Endothelial cell of umbilical vein (primary cell): ENCODE measurements at regions not wholly inside any gene's neighbourhood (a gene's known extent, or its start where the extent isn't known, plus 50 kb on each side); places are given as distances from the start of the nearest gene placed in this dataset.

Experiments used
- BruUV-seq: library from RNA; stranded (reverse); fragments of 400-500 nt; replicated peaks from 2 replicates; lab custom pipeline; 2021; lab: Mats Ljungman, UMichigan
- CTCF ChIA-PET: fragments of 300-600, 350-600 bp; sonication (Branson Sonifier 250); formaldehyde crosslinking; loops from one replicate; lab custom pipeline; 2021; ENCODE audit warnings: antibody characterized with exemption, inconsistent platforms; lab: Charles Lee
- POLR2A ChIA-PET: fragments of 300-600, 350-600 bp; sonication (Branson Sonifier 250); formaldehyde crosslinking; loops from one replicate; lab custom pipeline; 2021; ENCODE audit warnings: antibody characterized with exemption, inconsistent platforms; lab: Charles Lee
- DNase-seq: peaks from one replicate; pipeline ENCODE4 v3.0.0-alpha.2; 2011; ENCODE audit warnings: low read depth, low spot score
- FAIRE-seq: peaks from 2 replicates; lab custom pipeline; 2011; peaks lifted over from hg19 to GRCh38; lab: Jason Lieb, UNC
- H2AFZ ChIP-seq: 2 replicates; pipeline ENCODE4 v1.6.0; 2012; ENCODE audit warnings: low read depth, low read length, control low read depth, inconsistent platforms
- H3K27ac ChIP-seq: 2 replicates; pipeline ENCODE4 v1.5.1; 2011; ENCODE audit warnings: low read depth, mild to moderate bottlenecking, control low read depth, low read length, moderate library complexity; ENCODE audit not compliant: insufficient read depth
- H3K27me3 ChIP-seq, 2 experiments: 2 replicates each; pipeline versions ENCODE4 v1.6.0 to v1.6.1; 2011; ENCODE audit warnings: low read length in 2 of 2, mixed read lengths in 1 of 2; ENCODE audit not compliant: control insufficient read depth in 2 of 2, insufficient read depth in 2 of 2
- H3K36me3 ChIP-seq, 2 experiments: 2 replicates in 1 of 2; 3 replicates in 1 of 2; pipeline ENCODE4 v1.5.1; 2011; ENCODE audit warnings: low read length in 2 of 2, mild to moderate bottlenecking in 1 of 2, moderate library complexity in 1 of 2; ENCODE audit not compliant: control insufficient read depth in 2 of 2, insufficient read depth in 2 of 2; ENCODE audit errors: extremely low read depth in 1 of 2
- H3K4me1 ChIP-seq: 3 replicates; pipeline ENCODE4 v1.5.1; 2011; ENCODE audit warnings: mild to moderate bottlenecking, low read length; ENCODE audit not compliant: control insufficient read depth, insufficient read depth; ENCODE audit errors: extremely low read depth
- H3K4me2 ChIP-seq: 2 replicates; pipeline ENCODE4 v1.6.1; 2011; ENCODE audit warnings: low read length, control low read depth, mixed read lengths; ENCODE audit not compliant: insufficient read depth
- H3K4me3 ChIP-seq, 3 experiments: fragments of 200-600 bp in 1 of 3; sonication (generic), shearing (Covaris generic) in 1 of 3; replicated peaks in 1 of 3; 2 replicates each; pipeline ENCODE4 v1.5.1; 2011 to 2016; ENCODE audit warnings: control low read depth in 3 of 3, low read length in 3 of 3, mild to moderate bottlenecking in 2 of 3, inconsistent platforms in 1 of 3, low read depth in 1 of 3, moderate library complexity in 1 of 3; ENCODE audit not compliant: insufficient read depth in 1 of 3
- H3K79me2 ChIP-seq: 2 replicates; pipeline ENCODE4 v1.6.0; 2012; ENCODE audit warnings: low read length, inconsistent platforms; ENCODE audit not compliant: control insufficient read depth, insufficient read depth
- H3K9ac ChIP-seq: replicated peaks from 2 replicates; pipeline ENCODE3; 2011; ENCODE audit warnings: low read length, control low read depth; ENCODE audit not compliant: insufficient read depth; ENCODE audit errors: extremely low read depth
- H3K9me1 ChIP-seq: replicated peaks from 3 replicates; pipeline ENCODE4 v1.6.0; 2011; ENCODE audit warnings: mild to moderate bottlenecking, low read length; ENCODE audit not compliant: control insufficient read depth, insufficient read depth; ENCODE audit errors: extremely low read depth
- H3K9me3 ChIP-seq: replicated peaks from 2 replicates; pipeline ENCODE4 v1.5.1; 2012; ENCODE audit warnings: low read length, inconsistent platforms; ENCODE audit not compliant: control insufficient read depth, insufficient read depth
- H4K20me1 ChIP-seq: replicated peaks from 2 replicates; pipeline ENCODE3; 2011; ENCODE audit warnings: mild to moderate bottlenecking, low read length; ENCODE audit not compliant: control insufficient read depth, insufficient read depth; ENCODE audit errors: extremely low read depth
- EZH2 ChIP-seq: IDR thresholded peaks from 2 replicates; pipeline ENCODE4 v1.6.1; 2012; ENCODE audit warnings: borderline replicate concordance, low read depth, mild to moderate bottlenecking, moderate library complexity, low read length, inconsistent platforms; ENCODE audit not compliant: severe bottlenecking
- FOS ChIP-seq: IDR thresholded peaks from 2 replicates; pipeline ENCODE4 v1.6.1; 2011; ENCODE audit warnings: mild to moderate bottlenecking, low read length, moderate library complexity, borderline replicate concordance; ENCODE audit not compliant: insufficient read depth
- GATA2 ChIP-seq: IDR thresholded peaks from 2 replicates; pipeline ENCODE4 v1.7.0; 2011; ENCODE audit warnings: low read depth, mild to moderate bottlenecking, moderate library complexity, mixed read lengths, low read length; ENCODE audit not compliant: insufficient read length, insufficient read depth
- JUN ChIP-seq: IDR thresholded peaks from 2 replicates; pipeline ENCODE4 v1.6.1; 2011; ENCODE audit warnings: borderline replicate concordance, low read depth; ENCODE audit not compliant: insufficient read length, insufficient read depth
- MYC ChIP-seq: IDR thresholded peaks from one replicate; pipeline ENCODE4 v1.6.1; 2011; ENCODE audit warnings: mild to moderate bottlenecking, low read depth, low read length
- POLR2A ChIP-seq: IDR thresholded peaks from 2 replicates; pipeline ENCODE4 v1.6.1; 2012; ENCODE audit warnings: low read depth, mild to moderate bottlenecking, control low read depth, low read length
- POLR2AphosphoS5 ChIP-seq: IDR thresholded peaks from 2 replicates; pipeline ENCODE4 v1.6.1; 2012; ENCODE audit warnings: low read depth, mild to moderate bottlenecking, control low read depth, low read length, moderate library complexity; ENCODE audit not compliant: insufficient read depth
- dilution Hi-C: fragments of 300-500 bp; cut with MboI; formaldehyde crosslinking; loops from one replicate; pipeline ENCODE4 v1.15.0; 2019; ENCODE audit warnings: low sequenced_read_pairs; ENCODE audit not compliant: extremely low pct_ligation_motif_present
- intact Hi-C: fragments of 100-400 bp; cut with micrococcal nuclease; formaldehyde crosslinking; loops from one replicate; pipeline ENCODE4 v1.10.0; 2022
- TF ChIP-seq, protein P1 (sequence below): IDR thresholded peaks from 2 replicates; pipeline ENCODE4 v1.6.1; 2011; ENCODE audit not compliant: insufficient read depth, insufficient read length
- TF ChIP-seq, protein P2 (sequence below), 2 donors: IDR thresholded peaks; 1 replicate in 1 of 2; 2 replicates in 1 of 2; pipeline ENCODE4 v1.5.1; 2011; ENCODE audit warnings: low read length in 2 of 2, mild to moderate bottlenecking in 2 of 2, moderate library complexity in 2 of 2, control low read depth in 1 of 2, inconsistent platforms in 1 of 2, low read depth in 1 of 2; ENCODE audit not compliant: insufficient read depth in 1 of 2; ENCODE audit errors: extremely low read depth in 1 of 2

- POLR2A ChIA-PET = no interaction called here
Observed at GRCh38 chr6:166228839-166229528, 61.3 kb upstream of the TBXT start.

More at GRCh38 chr6:166228839-166229528, 61.3 kb upstream of the TBXT start:
- H3K9me3 ChIP-seq = no peaks in the 10 kb centered on the region
- DNase-seq (no peak), FAIRE-seq (no peak)
- no peaks in the 10 kb centered on the region for H3K36me3 ChIP-seq
- no peak overlapping the region for H3K9ac ChIP-seq
- H3K27me3 ChIP-seq = no peaks in the 10 kb centered on the region
- H2AFZ ChIP-seq = no peak overlapping the region
- dilution Hi-C loops = no loop called here
- no peaks in the 10 kb centered on the region for H3K79me2 ChIP-seq
- intact Hi-C loops = no loop called here
- TF ChIP-seq JUN = no peak
- no peak for TF ChIP-seq POLR2AphosphoS5
- TF ChIP-seq POLR2A = no peak
- TF ChIP-seq, protein P1, sequence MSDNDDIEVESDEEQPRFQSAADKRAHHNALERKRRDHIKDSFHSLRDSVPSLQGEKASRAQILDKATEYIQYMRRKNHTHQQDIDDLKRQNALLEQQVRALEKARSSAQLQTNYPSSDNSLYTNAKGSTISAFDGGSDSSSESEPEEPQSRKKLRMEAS = no peak
- TF ChIP-seq GATA2 = no peak
- TF ChIP-seq EZH2 = no peak
- no peak for TF ChIP-seq MYC
- TF ChIP-seq, protein P2, sequence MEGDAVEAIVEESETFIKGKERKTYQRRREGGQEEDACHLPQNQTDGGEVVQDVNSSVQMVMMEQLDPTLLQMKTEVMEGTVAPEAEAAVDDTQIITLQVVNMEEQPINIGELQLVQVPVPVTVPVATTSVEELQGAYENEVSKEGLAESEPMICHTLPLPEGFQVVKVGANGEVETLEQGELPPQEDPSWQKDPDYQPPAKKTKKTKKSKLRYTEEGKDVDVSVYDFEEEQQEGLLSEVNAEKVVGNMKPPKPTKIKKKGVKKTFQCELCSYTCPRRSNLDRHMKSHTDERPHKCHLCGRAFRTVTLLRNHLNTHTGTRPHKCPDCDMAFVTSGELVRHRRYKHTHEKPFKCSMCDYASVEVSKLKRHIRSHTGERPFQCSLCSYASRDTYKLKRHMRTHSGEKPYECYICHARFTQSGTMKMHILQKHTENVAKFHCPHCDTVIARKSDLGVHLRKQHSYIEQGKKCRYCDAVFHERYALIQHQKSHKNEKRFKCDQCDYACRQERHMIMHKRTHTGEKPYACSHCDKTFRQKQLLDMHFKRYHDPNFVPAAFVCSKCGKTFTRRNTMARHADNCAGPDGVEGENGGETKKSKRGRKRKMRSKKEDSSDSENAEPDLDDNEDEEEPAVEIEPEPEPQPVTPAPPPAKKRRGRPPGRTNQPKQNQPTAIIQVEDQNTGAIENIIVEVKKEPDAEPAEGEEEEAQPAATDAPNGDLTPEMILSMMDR (IDR thresholded peaks at IDR 0.05; ENCODE audit: extremely low read depth in 1 of 2, insufficient read depth in 1 of 2, low read depth in 1 of 2, low read length in 2 of 2) = no peak
- no peak for TF ChIP-seq FOS
- H3K4me3 ChIP-seq = no peak overlapping the region
- CTCF ChIA-PET = no interaction called here
- H3K4me2 ChIP-seq = no peak overlapping the region
- H4K20me1 ChIP-seq = no peaks in the 10 kb centered on the region
- BruUV-seq = no TSS peak
- H3K9me1 ChIP-seq = no peaks in the 10 kb centered on the region
- no peaks in the 10 kb centered on the region for H3K4me1 ChIP-seq
- no peak overlapping the region for H3K27ac ChIP-seq
